ENCODE measurements at regions not wholly inside any gene's neighbourhood (a gene's known extent, or its start where the extent isn't known, plus 50 kb on each side); places are given as distances from the start of the nearest gene placed in this dataset.

GRCh38 chr9:2963307-2963706 lies 119.4 kb upstream of the PUM3 start:
- TF ChIP-seq, protein P1, sequence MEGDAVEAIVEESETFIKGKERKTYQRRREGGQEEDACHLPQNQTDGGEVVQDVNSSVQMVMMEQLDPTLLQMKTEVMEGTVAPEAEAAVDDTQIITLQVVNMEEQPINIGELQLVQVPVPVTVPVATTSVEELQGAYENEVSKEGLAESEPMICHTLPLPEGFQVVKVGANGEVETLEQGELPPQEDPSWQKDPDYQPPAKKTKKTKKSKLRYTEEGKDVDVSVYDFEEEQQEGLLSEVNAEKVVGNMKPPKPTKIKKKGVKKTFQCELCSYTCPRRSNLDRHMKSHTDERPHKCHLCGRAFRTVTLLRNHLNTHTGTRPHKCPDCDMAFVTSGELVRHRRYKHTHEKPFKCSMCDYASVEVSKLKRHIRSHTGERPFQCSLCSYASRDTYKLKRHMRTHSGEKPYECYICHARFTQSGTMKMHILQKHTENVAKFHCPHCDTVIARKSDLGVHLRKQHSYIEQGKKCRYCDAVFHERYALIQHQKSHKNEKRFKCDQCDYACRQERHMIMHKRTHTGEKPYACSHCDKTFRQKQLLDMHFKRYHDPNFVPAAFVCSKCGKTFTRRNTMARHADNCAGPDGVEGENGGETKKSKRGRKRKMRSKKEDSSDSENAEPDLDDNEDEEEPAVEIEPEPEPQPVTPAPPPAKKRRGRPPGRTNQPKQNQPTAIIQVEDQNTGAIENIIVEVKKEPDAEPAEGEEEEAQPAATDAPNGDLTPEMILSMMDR (IDR thresholded peaks at IDR 0.05), result no peak
- no peak for TF ChIP-seq POLR2A (IDR thresholded peaks at IDR 0.05)

All from right lobe of liver (tissue), 4 donors.